Stimulated activated CD8-positive, alpha-beta memory T cell treated with anti-CD3 and anti-CD28 coated beads, Interleukin-7, amount 100 ng/mL, for 48 hours (primary cell): ENCODE measurements at regions not wholly inside any gene's neighbourhood (a gene's known extent, or its start where the extent isn't known, plus 50 kb on each side); places are given as distances from the start of the nearest gene placed in this dataset.

Experiments
- DNase-seq, 2 donors: peaks; one replicate each; pipeline ENCODE4 v3.0.0-alpha.2; 2020; ENCODE audit warnings: low read depth in 1 of 2; ENCODE audit errors: extremely low read depth in 1 of 2

- no peak for DNase-seq
These were observed 139.4 kb upstream of the GPC1 start for GRCh38 chr2:240296104-240296406.

- DNase-seq, result no peak
These were observed 138.8 kb upstream of the GPC1 start for GRCh38 chr2:240296476-240297255.

DNA sequence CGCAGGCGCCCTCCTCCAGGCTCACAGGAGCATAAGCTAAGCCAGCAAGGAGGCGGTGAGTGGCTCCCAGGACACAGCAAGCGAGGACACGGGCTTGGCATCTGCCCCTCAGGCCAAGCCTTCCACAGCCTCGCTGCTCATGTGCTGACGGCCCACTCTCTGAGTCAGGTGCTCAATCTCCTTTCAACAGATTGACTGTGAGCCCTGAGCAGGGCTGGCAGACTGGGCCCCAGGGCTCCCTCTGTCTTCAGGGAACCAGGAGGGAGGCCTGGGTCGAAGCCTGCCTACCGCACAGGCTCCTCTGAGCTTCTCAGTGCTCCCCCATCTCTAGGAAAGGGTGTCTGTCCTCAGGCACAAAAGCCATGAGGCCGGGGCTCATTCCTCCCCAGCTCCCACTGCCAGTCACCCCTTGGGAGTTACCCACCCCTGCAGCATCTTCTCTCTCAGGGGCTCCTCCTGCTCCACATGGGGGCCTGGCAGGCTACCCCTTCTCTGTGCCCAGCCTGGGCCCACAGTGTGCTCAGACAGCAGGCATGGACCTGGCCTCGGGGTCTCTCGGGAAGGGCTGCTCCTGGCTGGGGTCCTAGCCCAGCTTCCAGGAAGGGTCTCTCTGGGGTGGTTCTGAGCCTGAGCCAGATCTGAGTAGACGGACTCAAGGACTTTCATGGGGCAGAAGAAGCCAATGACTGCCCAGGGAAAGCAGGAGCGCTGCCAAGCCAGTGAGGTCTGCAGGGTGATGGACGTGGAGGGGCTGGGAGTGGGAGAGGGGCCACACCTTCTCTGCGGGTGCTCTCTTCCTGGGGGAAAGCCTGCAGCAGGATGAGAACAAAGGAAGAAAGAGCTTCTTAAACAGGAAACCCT, 138.0 kb upstream of the GPC1 start:
- no peak for DNase-seq

GRCh38 chr2:240298117-240298790, 137.2 kb upstream of the GPC1 start:
- no peak for DNase-seq

DNA sequence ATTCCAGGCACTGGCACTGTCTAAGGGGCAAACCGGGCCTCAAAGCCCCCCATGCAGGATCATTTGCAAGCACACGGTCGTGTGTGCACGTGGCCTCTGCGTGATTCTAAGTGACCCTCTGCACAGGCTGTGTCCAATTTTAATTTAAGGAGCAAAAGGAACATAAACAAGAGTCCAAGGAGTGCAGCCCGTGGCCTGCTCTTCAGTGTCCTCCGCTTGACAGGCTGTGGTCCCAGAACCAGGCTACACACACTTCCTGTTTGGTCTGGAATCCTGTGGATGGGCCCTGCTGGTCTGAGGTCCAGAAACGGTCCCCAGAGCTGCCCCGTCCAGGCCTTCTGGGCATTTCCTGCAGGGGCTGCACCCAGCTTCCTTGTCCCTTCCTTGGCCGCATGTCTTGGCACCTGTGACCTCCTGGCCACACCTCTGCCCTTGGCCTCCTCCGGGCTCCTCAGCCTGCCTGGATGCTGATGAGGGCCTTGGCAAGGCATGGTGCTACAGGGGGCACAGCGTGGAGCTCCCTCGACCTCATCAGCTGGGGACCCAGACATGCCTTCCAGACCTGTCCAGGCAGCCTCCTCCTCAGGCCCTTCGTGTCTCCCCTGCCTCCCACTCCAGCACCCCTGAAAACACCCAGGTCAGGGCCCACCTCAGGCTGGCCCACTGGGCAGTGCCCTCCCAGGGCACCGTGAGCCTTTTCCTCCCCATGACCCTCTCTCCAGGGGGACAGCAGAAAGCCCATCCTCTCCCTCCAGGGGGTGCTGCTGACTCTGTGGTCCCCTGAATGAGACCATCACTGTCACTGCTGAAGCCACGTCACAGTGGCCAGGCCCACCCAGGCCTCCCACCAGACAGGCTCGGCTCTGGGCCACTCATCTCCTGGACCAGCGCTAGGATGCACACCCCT, 136.4 kb upstream of the GPC1 start:
- DNase-seq, result no peak

DNA sequence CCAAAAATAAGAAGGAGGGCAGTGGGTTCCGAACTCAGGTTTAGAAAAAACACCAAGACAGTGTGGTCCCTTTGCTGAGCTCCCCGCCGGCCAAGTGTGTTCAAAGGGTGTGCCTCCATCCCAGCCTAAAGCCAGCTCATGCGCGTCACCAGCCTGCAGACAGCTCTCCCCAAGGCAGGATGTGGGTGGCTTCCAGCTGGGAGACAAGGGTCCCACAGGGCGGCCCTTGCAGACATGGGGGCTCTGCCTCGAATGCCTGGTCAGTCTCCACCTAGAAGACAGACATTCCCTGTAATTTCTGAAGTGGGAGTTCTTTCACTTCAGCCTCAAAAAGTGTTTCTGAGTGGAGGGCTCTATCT, 135.8 kb upstream of the GPC1 start:
- DNase-seq, result no peak

GRCh38 chr2:240300261-240300821, 135.1 kb upstream of the GPC1 start:
- DNase-seq, result no peak

- DNase-seq, result no peak
These were observed 134.6 kb upstream of the GPC1 start for GRCh38 chr2:240300840-240301239.

DNA sequence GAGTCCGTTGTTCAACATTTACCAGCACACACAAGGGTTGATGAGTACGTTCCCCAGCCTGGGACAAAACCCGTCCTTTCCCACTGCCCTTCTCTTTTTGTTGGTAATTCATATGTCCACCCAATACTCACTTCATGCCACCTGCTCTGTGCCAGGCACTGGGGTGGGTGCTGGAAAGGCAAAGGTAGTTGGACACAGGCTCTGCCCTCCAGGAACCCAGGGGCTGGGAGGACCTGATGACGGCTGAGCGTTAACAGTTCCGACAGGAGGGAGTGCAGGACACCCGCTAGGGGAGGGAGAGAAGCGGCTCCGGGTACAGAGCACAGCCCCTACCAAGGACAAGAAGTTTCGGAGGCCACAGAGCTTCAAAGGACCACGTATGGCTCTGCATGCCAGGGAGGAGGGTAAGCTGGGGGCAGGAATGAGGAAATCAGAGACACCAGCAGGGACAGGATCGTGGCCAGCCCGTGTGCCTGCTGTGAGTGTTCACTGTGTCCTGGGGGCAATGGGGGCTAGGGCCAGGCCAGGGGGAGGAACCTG, 134.1 kb upstream of the GPC1 start:
- DNase-seq, result no peak

- DNase-seq, result no peak
These were observed 133.4 kb upstream of the GPC1 start for GRCh38 chr2:240302041-240302440.

DNA sequence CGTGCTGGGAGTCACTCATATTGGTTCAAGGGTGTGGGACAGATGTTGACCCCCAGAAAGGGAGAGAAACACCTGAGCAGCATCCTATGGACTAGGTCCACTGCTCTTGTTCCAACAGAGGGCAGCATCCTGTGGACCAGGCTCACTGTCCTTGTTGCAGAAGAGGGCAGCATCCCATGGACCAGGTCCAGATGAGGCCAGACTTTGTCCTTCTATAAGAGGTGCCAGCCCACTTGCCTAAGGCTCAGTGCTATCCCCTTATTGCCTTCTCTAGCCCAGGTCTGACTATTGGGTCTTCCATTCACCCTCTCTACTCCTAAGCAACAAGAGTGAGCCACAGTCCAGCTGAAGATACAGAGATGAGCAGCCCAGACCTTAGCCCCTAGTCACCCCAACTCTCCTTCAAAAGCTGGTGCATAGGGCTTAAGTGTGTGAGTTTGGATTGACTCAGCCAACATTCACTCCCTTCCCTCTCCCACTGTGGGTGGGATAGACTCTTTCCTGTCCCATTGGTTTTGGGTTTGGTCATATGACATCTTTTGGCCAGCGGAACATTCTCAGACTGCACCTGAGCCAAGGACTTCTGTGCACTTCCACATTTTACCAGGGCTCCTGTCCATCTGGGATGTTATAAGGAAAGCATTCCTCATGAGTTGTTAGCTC, 132.4 kb upstream of the GPC1 start:
- DNase-seq, result no peak

- DNase-seq, result no peak
These were observed 131.3 kb upstream of the GPC1 start for GRCh38 chr2:240303896-240304745.

DNA sequence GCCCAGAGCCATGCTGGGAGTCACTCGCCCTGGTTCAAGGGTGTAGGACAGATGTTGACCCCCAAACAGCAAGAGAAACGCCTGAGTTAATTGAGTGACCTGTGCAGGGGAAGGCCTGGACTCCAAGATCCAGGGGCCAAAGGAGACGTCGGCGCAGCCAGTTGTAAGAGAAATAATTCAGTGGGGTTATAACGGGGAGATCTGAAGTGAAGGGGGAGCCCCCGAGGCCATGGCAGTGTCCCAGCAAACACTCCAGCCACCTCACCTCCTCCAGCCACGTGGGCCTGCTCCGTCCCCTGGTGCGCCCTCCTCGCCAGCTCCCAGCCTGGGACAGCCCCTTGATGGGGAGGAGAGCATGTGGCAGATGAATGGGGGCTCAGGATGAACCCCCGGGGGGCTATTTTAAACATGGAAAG, 130.7 kb upstream of the GPC1 start:
- no peak for DNase-seq

DNA sequence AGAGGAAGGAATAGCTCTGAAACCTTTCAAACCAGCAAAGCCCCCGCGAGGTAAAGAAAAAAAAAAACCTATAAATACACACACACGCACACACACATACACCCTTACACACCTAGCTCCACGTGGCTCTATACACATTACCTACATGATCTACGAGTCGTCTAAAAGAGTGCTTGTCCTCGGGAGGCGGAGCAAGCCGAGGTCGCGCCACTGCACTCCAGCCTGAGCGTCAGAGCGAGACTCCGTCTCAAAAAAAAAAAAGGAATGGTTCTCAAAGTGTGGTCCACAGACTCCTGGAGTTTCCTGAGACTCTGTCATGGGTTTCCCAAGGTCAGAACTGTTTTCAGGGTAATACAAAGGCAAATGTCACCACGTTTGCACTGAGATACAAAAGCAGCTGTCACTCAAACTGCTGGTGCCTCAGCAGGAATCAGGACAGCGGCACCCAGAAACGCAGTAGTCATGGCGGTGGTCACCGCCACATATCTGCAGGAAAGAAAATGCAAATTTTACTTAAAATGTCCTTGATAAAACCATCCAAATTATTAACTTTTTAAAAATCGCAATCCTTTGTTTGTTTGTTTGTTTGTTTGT, 130.0 kb upstream of the GPC1 start:
- no peak for DNase-seq

DNA sequence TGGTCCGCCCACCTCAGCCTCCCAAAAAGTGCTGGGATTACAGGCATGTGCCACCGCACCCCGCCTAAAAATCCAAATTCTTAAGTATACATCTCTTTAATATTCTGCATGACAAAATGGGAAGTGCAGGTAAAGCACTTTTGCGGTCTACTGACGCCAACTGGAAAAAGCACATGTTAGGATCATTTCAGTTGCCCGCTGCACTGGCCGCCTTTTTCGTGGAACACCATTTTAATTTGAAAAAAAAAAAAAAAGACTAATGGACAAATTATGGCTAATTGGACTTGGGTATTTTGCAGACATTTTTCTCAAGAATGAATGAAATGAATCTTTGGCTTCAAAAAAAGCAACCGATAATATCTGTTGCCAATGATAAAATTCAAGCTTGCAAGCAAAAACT, 129.3 kb upstream of the GPC1 start:
- no peak for DNase-seq

DNA sequence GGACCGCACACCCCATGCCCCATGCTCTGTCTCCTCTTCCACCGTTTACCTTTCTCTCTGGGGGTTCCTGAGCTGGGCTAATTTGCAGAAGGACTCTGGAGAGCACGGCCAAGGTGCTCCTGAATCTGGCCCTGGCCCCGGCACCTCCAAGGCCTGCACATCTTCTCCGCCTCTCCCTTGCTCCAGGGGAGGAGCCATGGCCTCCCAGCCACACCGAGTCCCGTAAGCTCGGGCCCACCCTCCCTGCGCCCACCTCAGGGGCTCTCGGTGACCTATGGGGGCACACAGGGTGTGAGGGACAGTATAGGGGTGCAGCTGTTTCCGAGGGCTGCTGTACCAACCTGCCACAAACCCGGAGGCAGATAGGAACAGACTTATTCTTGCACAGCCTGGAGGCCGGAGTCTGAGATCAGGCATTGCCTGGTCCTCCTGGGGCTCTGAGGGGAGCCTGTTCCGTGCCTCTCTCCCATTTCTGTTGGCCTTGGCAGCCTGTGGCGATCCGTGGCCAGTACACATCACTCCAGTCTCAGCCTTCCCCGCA, 127.3 kb upstream of the GPC1 start:
- DNase-seq, result no peak

- DNase-seq, result no peak
These were observed 126.2 kb upstream of the GPC1 start for GRCh38 chr2:240309214-240309613.

- no peak for DNase-seq
These were observed 125.3 kb upstream of the GPC1 start for GRCh38 chr2:240310201-240310600.
